ENCODE measurements at regions not wholly inside any gene's neighbourhood (a gene's known extent, or its start where the extent isn't known, plus 50 kb on each side); places are given as distances from the start of the nearest gene placed in this dataset.

DNA sequence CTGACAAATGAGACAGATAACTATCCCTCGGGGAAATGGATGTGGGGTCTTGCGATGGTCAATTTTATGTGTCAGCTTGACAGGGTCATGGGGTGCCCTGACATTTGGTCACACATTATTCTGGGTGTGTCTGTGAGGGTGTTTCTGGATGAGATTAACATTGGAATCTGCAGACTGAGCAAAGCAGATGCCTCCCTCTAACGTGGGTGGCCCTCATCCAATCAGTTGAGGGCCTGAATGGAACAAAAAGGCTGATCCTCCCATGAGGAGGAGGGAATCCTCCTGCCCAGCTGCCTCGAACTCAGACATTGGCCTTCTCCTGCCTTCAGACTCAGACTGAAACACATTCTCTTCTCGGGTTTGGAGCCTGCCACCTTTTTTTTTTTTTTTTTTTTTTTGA is 69.0 kb downstream of the MINAR1 start:
- TF ChIP-seq CTCF (IDR thresholded peaks at IDR 0.05; ENCODE audit: low read depth, low read length, poor library complexity, severe bottlenecking) (no peak), EZH2phosphoT487 (IDR thresholded peaks at IDR 0.05; ENCODE audit: borderline replicate concordance, low read length) (no peak)
